ENCODE measurements at regions not wholly inside any gene's neighbourhood (a gene's known extent, or its start where the extent isn't known, plus 50 kb on each side); places are given as distances from the start of the nearest gene placed in this dataset.

DNA sequence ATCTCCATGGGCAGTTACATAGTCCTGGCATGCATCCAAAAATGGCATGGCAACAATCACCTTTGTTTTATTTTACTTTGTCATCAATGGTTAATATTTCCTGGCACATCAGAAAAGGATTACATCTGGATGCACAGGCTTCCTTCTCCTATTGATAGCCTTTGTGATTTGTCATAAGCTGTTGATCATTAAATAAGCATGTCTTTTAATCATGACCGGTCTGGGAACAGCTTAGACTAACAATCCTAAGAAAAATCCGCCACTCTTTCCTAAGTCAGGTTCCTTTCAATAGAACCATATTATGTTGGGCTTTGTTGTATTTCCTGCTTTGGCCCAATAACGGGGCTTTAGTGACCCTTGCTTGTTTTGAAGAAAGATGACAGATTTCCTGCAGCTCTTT lies 330.6 kb downstream of the DUSP10 start (continued):
- no peak for TF ChIP-seq BMI1 (IDR thresholded peaks at IDR 0.05; ENCODE audit: borderline replicate concordance)

DNA sequence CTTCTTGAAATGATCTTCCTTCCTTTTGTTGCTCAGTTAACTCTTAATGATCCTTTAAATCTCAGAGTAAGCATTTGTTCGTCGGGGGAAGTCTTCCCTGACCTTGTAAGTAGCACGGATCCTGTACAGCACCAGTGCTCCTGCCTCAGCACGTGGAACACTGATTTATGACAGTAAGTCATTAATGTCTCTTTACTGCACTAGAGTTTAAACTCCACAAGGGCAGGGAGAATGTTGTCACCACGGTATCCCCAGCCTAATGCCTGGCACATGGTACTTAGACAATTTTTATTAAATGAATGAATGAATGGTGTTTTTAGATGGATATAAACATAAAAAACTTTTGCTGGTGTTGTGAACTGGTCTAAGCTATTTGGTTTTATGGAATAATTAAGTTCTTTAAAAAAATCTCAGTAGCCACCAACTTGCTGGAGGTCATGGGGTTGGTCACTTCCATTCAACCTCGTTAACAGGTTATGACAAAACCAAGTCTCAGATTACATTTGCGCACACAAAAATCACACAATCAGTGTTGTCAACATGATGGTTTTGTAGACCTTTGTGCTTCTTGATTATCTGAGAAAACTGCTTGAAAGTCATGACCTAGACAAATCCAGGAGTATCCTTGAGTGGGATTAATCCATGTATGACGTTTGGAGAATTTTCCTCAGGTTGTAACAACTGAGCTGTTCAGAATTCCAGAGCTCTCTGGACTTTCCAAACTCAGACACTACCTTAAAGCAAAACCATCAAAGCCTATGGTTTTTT lies 326.9 kb downstream of the DUSP10 start:
- Histone ChIP-seq H2AFZ (ENCODE audit: control insufficient read depth, low read depth, low read length) (no peak overlapping the region), H3K9me3 (replicated peaks; ENCODE audit: control insufficient read depth, insufficient read depth, low read length) (no peaks in the 10 kb centered on the region), H3K79me2 (ENCODE audit: control insufficient read depth, insufficient read depth, low read length) (no peaks in the 10 kb centered on the region), H3K27ac (ENCODE audit: control insufficient read depth, insufficient read depth) (no peak overlapping the region), H3K9ac (ENCODE audit: control insufficient read depth, insufficient read depth, low read length) (no peak overlapping the region), H3K4me2 (ENCODE audit: control insufficient read depth, insufficient read depth) (no peak overlapping the region), H3K36me3 (ENCODE audit: control insufficient read depth in 2 of 2, insufficient read depth in 2 of 2, low read length in 1 of 2) (no peaks in the 10 kb centered on the region), H3K27me3 (replicated peaks in 1 of 2; ENCODE audit: control insufficient read depth in 2 of 2, insufficient read depth in 2 of 2, low read length in 1 of 2) (no peaks in the 10 kb centered on the region), H4K20me1 (ENCODE audit: control insufficient read depth, insufficient read depth) (no peaks in the 10 kb centered on the region), H3K4me1 (ENCODE audit: control insufficient read depth, insufficient read depth, low read length) (no peaks in the 10 kb centered on the region), H3K4me3 (no peak overlapping the region)
- intact Hi-C loops (cut with micrococcal nuclease; ENCODE audit: unreplicated experiment) (no loop called here), in situ Hi-C loops (cut with MboI) (no loop called here)
- ChIA-PET SMC1A (ENCODE audit: uncharacterized antibody, unreplicated experiment) (no interaction called here), CTCF (interaction anchor here (0.7 kb wide), 1 partner anchor 151 kb away, joined by 3 read pairs; no protein-coding TSS in a partner anchor), RAD21 (ENCODE audit: unreplicated experiment) (no interaction called here), POLR2A (no interaction called here)
- FAIRE-seq (no peak), ATAC-seq (no peak), DNase-seq (ENCODE audit: low read depth, low spot score) (no peak)
- no peak for TF ChIP-seq RAD51 (IDR thresholded peaks at IDR 0.05)
- no peak for TF ChIP-seq CBFB (IDR thresholded peaks at IDR 0.05; ENCODE audit: low read depth)
- TF ChIP-seq WRNIP1 (IDR thresholded peaks at IDR 0.05; ENCODE audit: borderline replicate concordance, low read depth, low read length), result no peak
- no peak for TF ChIP-seq NFYA (IDR thresholded peaks at IDR 0.05; ENCODE audit: borderline replicate concordance, low read depth, low read length)
- TF ChIP-seq FOXK2 (IDR thresholded peaks at IDR 0.05), result no peak
- TF ChIP-seq HDAC6 (IDR thresholded peaks at IDR 0.05; ENCODE audit: unreplicated experiment), result no peak
- TF ChIP-seq BACH1 (IDR thresholded peaks at IDR 0.05; ENCODE audit: borderline replicate concordance), result no peak
- TF ChIP-seq, protein P1, sequence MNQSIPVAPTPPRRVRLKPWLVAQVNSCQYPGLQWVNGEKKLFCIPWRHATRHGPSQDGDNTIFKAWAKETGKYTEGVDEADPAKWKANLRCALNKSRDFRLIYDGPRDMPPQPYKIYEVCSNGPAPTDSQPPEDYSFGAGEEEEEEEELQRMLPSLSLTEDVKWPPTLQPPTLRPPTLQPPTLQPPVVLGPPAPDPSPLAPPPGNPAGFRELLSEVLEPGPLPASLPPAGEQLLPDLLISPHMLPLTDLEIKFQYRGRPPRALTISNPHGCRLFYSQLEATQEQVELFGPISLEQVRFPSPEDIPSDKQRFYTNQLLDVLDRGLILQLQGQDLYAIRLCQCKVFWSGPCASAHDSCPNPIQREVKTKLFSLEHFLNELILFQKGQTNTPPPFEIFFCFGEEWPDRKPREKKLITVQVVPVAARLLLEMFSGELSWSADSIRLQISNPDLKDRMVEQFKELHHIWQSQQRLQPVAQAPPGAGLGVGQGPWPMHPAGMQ (IDR thresholded peaks at IDR 0.05; ENCODE audit: borderline replicate concordance), result no peak
- TF ChIP-seq POLR2AphosphoS5 (IDR thresholded peaks at IDR 0.05; ENCODE audit: low read length), result no peak
- no peak for TF ChIP-seq BCL11A (IDR thresholded peaks at IDR 0.05; ENCODE audit: low read depth, low read length)
- 30% methylated on average over 8 of the region's 8 CpGs for WGBS (ENCODE audit: insufficient coverage, insufficient replicate concordance, low lambda C conversion rate, missing lambda C conversion rate)
- BruUV-seq (replicated peaks), result no TSS peak
